ENCODE measurements at regions not wholly inside any gene's neighbourhood (a gene's known extent, or its start where the extent isn't known, plus 50 kb on each side); places are given as distances from the start of the nearest gene placed in this dataset.

DNA sequence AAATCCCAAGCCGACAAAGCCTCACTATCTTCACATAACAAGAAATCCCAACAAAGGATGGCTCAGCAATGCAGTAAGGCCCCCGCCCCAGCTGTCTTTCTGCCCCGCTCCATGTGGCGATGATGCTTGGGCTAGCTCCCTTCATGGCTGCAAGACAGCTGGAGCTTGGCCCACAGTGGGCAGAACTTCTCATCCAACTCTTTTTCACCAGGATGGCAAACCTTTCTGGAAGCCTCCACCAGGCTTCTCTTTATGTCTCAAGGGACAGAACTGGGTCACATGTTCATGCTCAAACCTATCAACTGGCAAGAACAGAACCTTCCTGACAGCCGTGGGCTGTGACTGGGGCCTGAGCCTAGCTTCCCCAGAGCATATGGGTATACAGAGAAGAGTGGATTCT lies 260.5 kb upstream of the MKLN1 start:
- peaks cover 0 to 4% (median 1%) of the 10 kb centered on the region in 4 donors for H3K36me3 ChIP-seq
- no peaks in the 10 kb centered on the region for H3K27me3 ChIP-seq
- peak overlapping the region in 1 of 4 donors; percentile 44 for H3K27ac ChIP-seq
- no peak for DNase-seq
- TF ChIP-seq POLR2AphosphoS5 (IDR thresholded peaks at IDR 0.05): no peak
- TF ChIP-seq POLR2A (IDR thresholded peaks at IDR 0.05): no peak
- TF ChIP-seq, protein P1, sequence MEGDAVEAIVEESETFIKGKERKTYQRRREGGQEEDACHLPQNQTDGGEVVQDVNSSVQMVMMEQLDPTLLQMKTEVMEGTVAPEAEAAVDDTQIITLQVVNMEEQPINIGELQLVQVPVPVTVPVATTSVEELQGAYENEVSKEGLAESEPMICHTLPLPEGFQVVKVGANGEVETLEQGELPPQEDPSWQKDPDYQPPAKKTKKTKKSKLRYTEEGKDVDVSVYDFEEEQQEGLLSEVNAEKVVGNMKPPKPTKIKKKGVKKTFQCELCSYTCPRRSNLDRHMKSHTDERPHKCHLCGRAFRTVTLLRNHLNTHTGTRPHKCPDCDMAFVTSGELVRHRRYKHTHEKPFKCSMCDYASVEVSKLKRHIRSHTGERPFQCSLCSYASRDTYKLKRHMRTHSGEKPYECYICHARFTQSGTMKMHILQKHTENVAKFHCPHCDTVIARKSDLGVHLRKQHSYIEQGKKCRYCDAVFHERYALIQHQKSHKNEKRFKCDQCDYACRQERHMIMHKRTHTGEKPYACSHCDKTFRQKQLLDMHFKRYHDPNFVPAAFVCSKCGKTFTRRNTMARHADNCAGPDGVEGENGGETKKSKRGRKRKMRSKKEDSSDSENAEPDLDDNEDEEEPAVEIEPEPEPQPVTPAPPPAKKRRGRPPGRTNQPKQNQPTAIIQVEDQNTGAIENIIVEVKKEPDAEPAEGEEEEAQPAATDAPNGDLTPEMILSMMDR (IDR thresholded peaks at IDR 0.05): no peak
- peak in 1 of 2 donors; percentile 32 for ATAC-seq (ENCODE audit: low FRiP score in 2 of 2)
- H3K4me3 ChIP-seq: no peak overlapping the region
- H3K4me1 ChIP-seq: peaks cover 43 to 50% (median 47%) of the 10 kb centered on the region in 4 donors
- 72 to 80% methylated on average over 4 to 5 of the region's 5 CpGs for WGBS, 2 donors
- no peaks in the 10 kb centered on the region for H3K9me3 ChIP-seq

DNA sequence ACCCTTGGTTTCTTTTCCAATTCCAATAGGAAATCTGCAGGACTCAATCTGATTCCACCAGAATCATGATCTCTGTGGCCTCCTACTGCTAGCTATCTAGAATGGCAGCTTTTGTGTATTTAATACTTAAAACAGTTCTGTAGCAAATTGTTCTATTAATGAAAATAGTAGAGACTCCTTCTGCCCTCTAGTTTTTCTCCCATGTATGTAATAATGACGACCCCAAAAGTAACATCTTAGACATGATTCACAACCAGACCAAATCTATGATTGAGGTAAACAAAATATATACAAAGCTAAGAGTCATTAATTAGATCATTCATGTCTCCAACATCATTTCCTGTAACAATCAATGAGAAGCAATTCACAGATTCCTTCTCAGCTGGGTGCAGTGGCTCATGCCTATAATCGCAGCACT lies 259.1 kb upstream of the MKLN1 start:
- DNase-seq (no peak), ATAC-seq (ENCODE audit: low FRiP score in 2 of 2) (no peak)
- TF ChIP-seq, protein P1 (IDR thresholded peaks at IDR 0.05): peak in 2 of 6 experiments; percentile 19 to 27
- no peak for TF ChIP-seq EP300 (IDR thresholded peaks at IDR 0.05)
- WGBS, 2 donors: 38 to 59% methylated on average over 2 of the region's 2 CpGs
- no peaks in the 10 kb centered on the region for H3K9me3 ChIP-seq
- no peaks in the 10 kb centered on the region for H3K27me3 ChIP-seq
- peaks cover 0 to 8% (median 2%) of the 10 kb centered on the region in 4 donors for H3K36me3 ChIP-seq
- H3K27ac ChIP-seq: peak overlapping the region in 2 of 4 donors; percentile 23 to 58
- H3K4me3 ChIP-seq: no peak overlapping the region
- H3K4me1 ChIP-seq: peaks cover 46 to 63% (median 59%) of the 10 kb centered on the region in 4 donors

DNA sequence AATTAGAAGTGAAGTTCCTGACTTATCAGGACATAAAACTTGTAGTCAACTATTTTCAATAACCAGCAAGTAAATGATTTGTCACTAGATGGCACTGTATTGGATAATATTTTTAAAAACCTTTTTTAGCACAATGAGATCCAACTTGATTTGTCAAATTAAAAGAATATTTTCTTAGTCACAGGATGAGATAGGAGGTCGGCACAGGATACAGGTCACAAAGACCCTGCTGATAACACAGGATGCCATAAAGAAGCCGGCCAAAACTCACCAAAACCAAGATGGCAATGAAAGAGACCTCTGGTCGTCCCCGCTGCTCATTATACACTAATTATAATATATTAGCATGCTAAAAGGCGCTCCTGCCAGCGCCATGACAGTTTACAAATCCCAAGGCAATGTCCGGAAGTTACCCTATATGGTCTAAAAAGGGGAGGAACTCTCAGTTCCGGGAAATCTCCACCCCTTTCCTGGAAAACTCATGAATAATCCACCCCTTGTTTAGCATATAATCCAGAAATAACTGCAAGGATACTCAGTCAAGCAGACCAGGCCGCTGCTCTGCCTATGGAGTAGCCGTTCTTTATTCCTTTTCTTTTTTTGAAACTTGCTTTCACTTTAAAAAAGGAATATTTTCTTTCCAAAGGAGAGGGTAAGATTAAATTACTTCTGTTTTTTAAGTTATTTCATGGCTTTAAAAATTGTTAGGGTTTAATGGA lies 255.7 kb upstream of the MKLN1 start:
- TF ChIP-seq, protein P1 (IDR thresholded peaks at IDR 0.05): peak in 2 of 6 experiments; percentile 13 to 23
- peak in 2 of 4 donors; percentile 13 to 64 for TF ChIP-seq EP300 (IDR thresholded peaks at IDR 0.05)
- TF ChIP-seq POLR2AphosphoS5 (IDR thresholded peaks at IDR 0.05): peak; percentile 27 to 72
- TF ChIP-seq POLR2A (IDR thresholded peaks at IDR 0.05): no peak
- ATAC-seq (ENCODE audit: low FRiP score in 2 of 2) (peak; percentile 38 to 49), DNase-seq (peak in 1 of 2 donors; percentile 38)
- H3K27ac ChIP-seq: peak overlapping the region; percentile 55 to 78 (median 62)
- H3K4me1 ChIP-seq: peaks cover 67 to 80% (median 69%) of the 10 kb centered on the region in 4 donors
- H3K36me3 ChIP-seq: peaks cover 0 to 16% (median 1%) of the 10 kb centered on the region in 4 donors
- peak overlapping the region in 1 of 4 donors; percentile 2 for H3K4me3 ChIP-seq
- no peaks in the 10 kb centered on the region for H3K9me3 ChIP-seq
- 45 to 50% methylated on average over 10 of the region's 10 CpGs for WGBS, 2 donors
- no peaks in the 10 kb centered on the region for H3K27me3 ChIP-seq

DNA sequence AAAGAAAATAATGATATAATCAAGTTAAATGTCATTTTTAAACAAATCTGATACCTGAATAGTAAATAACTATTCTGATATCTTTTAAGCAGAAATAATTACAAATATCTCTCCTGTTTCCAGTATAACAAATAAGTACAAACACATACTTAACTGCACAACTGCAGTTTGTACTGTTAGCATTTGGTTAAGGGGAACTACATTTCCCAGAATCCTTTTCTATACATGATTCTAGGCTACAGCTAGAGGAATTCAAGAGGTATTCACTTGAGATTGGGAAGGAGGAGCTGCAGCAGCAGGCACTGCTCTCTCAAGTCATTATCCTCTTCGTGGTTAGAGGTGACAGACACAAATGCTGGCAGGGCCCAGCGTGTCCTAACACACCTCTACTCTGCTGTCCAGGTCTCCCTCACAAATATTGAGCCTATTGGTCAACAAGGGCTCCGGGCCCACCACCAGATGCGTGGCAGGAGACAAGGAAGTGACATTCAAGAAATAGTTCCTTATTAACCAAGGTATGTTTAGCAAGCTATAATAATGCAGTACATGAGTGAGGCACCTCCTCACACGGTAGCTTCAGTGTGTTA lies 255.1 kb upstream of the MKLN1 start:
- Histone ChIP-seq H3K4me3 (peak overlapping the region in 1 of 4 donors; percentile 2), H3K27ac (peak overlapping the region; percentile 55 to 78 (median 62)), H3K4me1 (peaks cover 60 to 74% (median 66%) of the 10 kb centered on the region in 4 donors), H3K27me3 (no peaks in the 10 kb centered on the region), H3K9me3 (no peaks in the 10 kb centered on the region), H3K36me3 (peaks cover 0 to 16% (median 1%) of the 10 kb centered on the region in 4 donors)
- WGBS, 2 donors: 65 to 75% methylated on average over 5 of the region's 5 CpGs
- DNase-seq (no peak), ATAC-seq (ENCODE audit: low FRiP score in 2 of 2) (peak; percentile 43 to 74)
- TF ChIP-seq, protein P1 (IDR thresholded peaks at IDR 0.05): no peak
- TF ChIP-seq POLR2A (IDR thresholded peaks at IDR 0.05) (peak in 1 of 4 donors; percentile 16), POLR2AphosphoS5 (IDR thresholded peaks at IDR 0.05) (no peak)

Data from upper lobe of left lung (tissue), 6 donors.